Kidney epithelial cell (primary cell): ENCODE measurements at regions not wholly inside any gene's neighbourhood (a gene's known extent, or its start where the extent isn't known, plus 50 kb on each side); places are given as distances from the start of the nearest gene placed in this dataset.
A peak's percentile ranks its signal among the peaks of the same experiment; 100 is the strongest.

ENCODE experiments used
- DNase-seq: peaks from one replicate; pipeline ENCODE4 v3.0.0-alpha.2; 2010; ENCODE audit warnings: low read depth
- H3K27me3 ChIP-seq: 2 replicates; pipeline ENCODE4 v1.6.0; 2011; ENCODE audit warnings: low read length; ENCODE audit not compliant: control insufficient read depth, insufficient read depth
- H3K36me3 ChIP-seq: 2 replicates; pipeline ENCODE4 v1.5.1; 2011; ENCODE audit warnings: low read length; ENCODE audit not compliant: control insufficient read depth, insufficient read depth
- H3K4me3 ChIP-seq: 2 replicates; pipeline ENCODE4 v1.5.1; 2011; ENCODE audit warnings: low read depth, mild to moderate bottlenecking, control low read depth, low read length
- CTCF ChIP-seq: IDR thresholded peaks from 2 replicates; pipeline ENCODE4 v1.5.1; 2011; ENCODE audit warnings: mild to moderate bottlenecking, moderate library complexity, low read length, control low read depth, inconsistent platforms; ENCODE audit not compliant: insufficient read depth, poor library complexity, severe bottlenecking

GRCh38 chr12:77214136-77214535 lies 148.8 kb upstream of the E2F7 start:
- no peak for DNase-seq
- Histone ChIP-seq H3K27me3 (no peaks in the 10 kb centered on the region), H3K36me3 (no peaks in the 10 kb centered on the region), H3K4me3 (no peak overlapping the region)
- TF ChIP-seq CTCF, result no peak

- DNase-seq, result no peak
- Histone ChIP-seq H3K36me3 (no peaks in the 10 kb centered on the region), H3K4me3 (no peak overlapping the region), H3K27me3 (no peaks in the 10 kb centered on the region)
- no peak for TF ChIP-seq CTCF
These were observed 147.9 kb upstream of the E2F7 start for GRCh38 chr12:77213319-77213718.

- Histone ChIP-seq H3K36me3 (no peaks in the 10 kb centered on the region), H3K27me3 (no peaks in the 10 kb centered on the region), H3K4me3 (no peak overlapping the region)
- no peak for TF ChIP-seq CTCF
- DNase-seq, result no peak
These were observed 145.4 kb upstream of the E2F7 start for GRCh38 chr12:77210724-77211123.

GRCh38 chr12:77204083-77204482 lies 138.7 kb upstream of the E2F7 start:
- Histone ChIP-seq H3K36me3 (no peaks in the 10 kb centered on the region), H3K27me3 (no peaks in the 10 kb centered on the region), H3K4me3 (no peak overlapping the region)
- no peak for DNase-seq
- TF ChIP-seq CTCF, result peak; percentile 14

GRCh38 chr12:77202457-77203060 lies 137.2 kb upstream of the E2F7 start:
- Histone ChIP-seq H3K4me3 (no peak overlapping the region), H3K27me3 (no peaks in the 10 kb centered on the region), H3K36me3 (no peaks in the 10 kb centered on the region)
- TF ChIP-seq CTCF, result no peak
- DNase-seq, result no peak

GRCh38 chr12:77189901-77190416 lies 124.6 kb upstream of the E2F7 start:
- H3K27me3 ChIP-seq, result no peaks in the 10 kb centered on the region
- H3K4me3 ChIP-seq, result no peak overlapping the region
- no peaks in the 10 kb centered on the region for H3K36me3 ChIP-seq
- peak; percentile 25 for DNase-seq
- no peak for TF ChIP-seq CTCF
